Neural cell (in vitro differentiated cells): ENCODE measurements at regions not wholly inside any gene's neighbourhood (a gene's known extent, or its start where the extent isn't known, plus 50 kb on each side); places are given as distances from the start of the nearest gene placed in this dataset.

Experiments
- H2AFZ ChIP-seq: fragments of 200-600, 300-800 bp; sonication (generic), shearing (Covaris generic); 2 replicates; pipeline ENCODE4 v1.6.0; 2014; ENCODE audit warnings: low read depth, mild to moderate bottlenecking, antibody characterized with exemption, low read length, moderate library complexity
- H3F3A ChIP-seq: fragments of 200-600 bp; shearing (Covaris generic); 2 replicates; pipeline ENCODE4 v1.6.1; 2016; ENCODE audit warnings: mild to moderate bottlenecking, moderate library complexity, mixed read lengths, antibody characterized with exemption, low read length; ENCODE audit not compliant: insufficient read depth, poor library complexity, severe bottlenecking
- H3K27ac ChIP-seq: fragments of 200-600, 300-800 bp; sonication (generic), shearing (Covaris generic); 2 replicates; pipeline ENCODE4 v1.5.1; 2014; ENCODE audit warnings: mild to moderate bottlenecking, low read length, moderate library complexity
- H3K27me3 ChIP-seq: fragments of 300-800, 200-600 bp; sonication (generic), shearing (Covaris generic); 2 replicates; pipeline ENCODE4 v1.6.0; 2014; ENCODE audit warnings: mild to moderate bottlenecking, low read depth, low read length, moderate library complexity; ENCODE audit not compliant: insufficient read depth
- H3K36me3 ChIP-seq: fragments of 300-800, 200-600 bp; sonication (generic), shearing (Covaris generic); 2 replicates; pipeline ENCODE4 v1.5.1; 2014; ENCODE audit warnings: mild to moderate bottlenecking, antibody characterized with exemption, low read length, moderate library complexity; ENCODE audit not compliant: insufficient read depth
- H3K4me2 ChIP-seq: fragments of 300-800, 200-600 bp; sonication (generic), shearing (Covaris generic); 2 replicates; pipeline ENCODE4 v1.6.0; 2014; ENCODE audit warnings: mild to moderate bottlenecking, low read length
- H3K4me3 ChIP-seq: fragments of 300-800, 200-600 bp; sonication (generic), shearing (Covaris generic); 2 replicates; pipeline ENCODE4 v1.5.1; 2014; ENCODE audit warnings: mild to moderate bottlenecking, low read length, moderate library complexity
- H3K79me2 ChIP-seq: fragments of 200-600 bp; shearing (Covaris generic); replicated peaks from 2 replicates; pipeline ENCODE4 v1.6.0; 2014; ENCODE audit warnings: mild to moderate bottlenecking, low read length, moderate library complexity; ENCODE audit not compliant: insufficient read depth
- H3K9ac ChIP-seq: fragments of 300-800, 200-600 bp; sonication (generic), shearing (Covaris generic); 2 replicates; pipeline ENCODE4 v1.6.1; 2016; ENCODE audit warnings: mild to moderate bottlenecking, low read length, mixed read lengths
- H3K9me2 ChIP-seq: fragments of 200-600 bp; shearing (Covaris generic); 2 replicates; pipeline ENCODE4 v1.6.1; 2016; ENCODE audit warnings: mild to moderate bottlenecking, low read length, mixed read lengths; ENCODE audit not compliant: insufficient read depth
- H3K9me3 ChIP-seq: fragments of 200-600, 300-800 bp; sonication (generic), shearing (Covaris generic); 2 replicates; pipeline ENCODE4 v1.6.1; 2016; ENCODE audit warnings: mild to moderate bottlenecking, mixed run types, low read length, moderate library complexity, mixed read lengths
- H4K20me1 ChIP-seq: fragments of 200-600 bp; shearing (Covaris generic); 2 replicates; pipeline ENCODE4 v1.6.1; 2016; ENCODE audit warnings: mild to moderate bottlenecking, mixed run types; ENCODE audit not compliant: insufficient read depth
- EP300 ChIP-seq: fragments of 450-650 bp; conservative IDR thresholded peaks from 2 replicates; pipeline ENCODE4 v1.6.1; 2014; ENCODE audit warnings: antibody characterized with exemption, mild to moderate bottlenecking, moderate library complexity; ENCODE audit not compliant: poor library complexity, severe bottlenecking
- EZH2 ChIP-seq: fragments of 200-600, 300-800 bp; shearing (Covaris generic), sonication (generic); IDR thresholded peaks from 2 replicates; pipeline ENCODE4 v1.6.1; 2014; ENCODE audit warnings: antibody characterized with exemption, low read length, borderline replicate concordance, mild to moderate bottlenecking; ENCODE audit not compliant: insufficient read depth, poor library complexity, severe bottlenecking
- MXI1 ChIP-seq: fragments of 450-650 bp; conservative IDR thresholded peaks from 2 replicates; pipeline ENCODE4 v1.6.1; 2014; ENCODE audit warnings: antibody characterized with exemption, mild to moderate bottlenecking; ENCODE audit not compliant: poor library complexity, severe bottlenecking
- POLR2AphosphoS5 ChIP-seq: IDR thresholded peaks from 2 replicates; pipeline ENCODE4 v1.6.1; 2012
- RAD21 ChIP-seq: fragments of 450-650 bp; conservative IDR thresholded peaks from 2 replicates; pipeline ENCODE4 v1.6.1; 2014; ENCODE audit warnings: antibody characterized with exemption, mild to moderate bottlenecking, moderate library complexity
- REST ChIP-seq: IDR thresholded peaks from 2 replicates; pipeline ENCODE4 v1.6.1; 2012; ENCODE audit warnings: borderline replicate concordance
- SMC3 ChIP-seq: fragments of 450-650 bp; conservative IDR thresholded peaks from 2 replicates; pipeline ENCODE4 v1.6.1; 2014; ENCODE audit warnings: antibody characterized with exemption, mild to moderate bottlenecking, moderate library complexity; ENCODE audit not compliant: poor library complexity
- TAF1 ChIP-seq: IDR thresholded peaks from 2 replicates; pipeline ENCODE4 v1.6.1; 2012; ENCODE audit warnings: low read depth
- TF ChIP-seq, protein P1 (sequence below): fragments of 450-650 bp; IDR thresholded peaks from 2 replicates; pipeline ENCODE4 v1.5.1; 2014; ENCODE audit warnings: antibody characterized with exemption, mild to moderate bottlenecking, moderate library complexity; ENCODE audit not compliant: poor library complexity, severe bottlenecking

GRCh38 chr2:103276869-103277268, 515.0 kb downstream of the TMEM182 start:
- Histone ChIP-seq H3K9me3 (no peaks in the 10 kb centered on the region), H3K27me3 (no peaks in the 10 kb centered on the region), H2AFZ (no peak overlapping the region), H4K20me1 (no peaks in the 10 kb centered on the region), H3K4me2 (no peak overlapping the region), H3F3A (no peaks in the 10 kb centered on the region), H3K9me2 (no peaks in the 10 kb centered on the region), H3K9ac (no peak overlapping the region), H3K36me3 (peaks cover 3% of the 10 kb centered on the region), H3K27ac (no peak overlapping the region), H3K79me2 (no peaks in the 10 kb centered on the region), H3K4me3 (no peak overlapping the region)
- no peak for TF ChIP-seq EP300
- no peak for TF ChIP-seq REST
- no peak for TF ChIP-seq MXI1
- no peak for TF ChIP-seq POLR2AphosphoS5
- TF ChIP-seq, protein P1, sequence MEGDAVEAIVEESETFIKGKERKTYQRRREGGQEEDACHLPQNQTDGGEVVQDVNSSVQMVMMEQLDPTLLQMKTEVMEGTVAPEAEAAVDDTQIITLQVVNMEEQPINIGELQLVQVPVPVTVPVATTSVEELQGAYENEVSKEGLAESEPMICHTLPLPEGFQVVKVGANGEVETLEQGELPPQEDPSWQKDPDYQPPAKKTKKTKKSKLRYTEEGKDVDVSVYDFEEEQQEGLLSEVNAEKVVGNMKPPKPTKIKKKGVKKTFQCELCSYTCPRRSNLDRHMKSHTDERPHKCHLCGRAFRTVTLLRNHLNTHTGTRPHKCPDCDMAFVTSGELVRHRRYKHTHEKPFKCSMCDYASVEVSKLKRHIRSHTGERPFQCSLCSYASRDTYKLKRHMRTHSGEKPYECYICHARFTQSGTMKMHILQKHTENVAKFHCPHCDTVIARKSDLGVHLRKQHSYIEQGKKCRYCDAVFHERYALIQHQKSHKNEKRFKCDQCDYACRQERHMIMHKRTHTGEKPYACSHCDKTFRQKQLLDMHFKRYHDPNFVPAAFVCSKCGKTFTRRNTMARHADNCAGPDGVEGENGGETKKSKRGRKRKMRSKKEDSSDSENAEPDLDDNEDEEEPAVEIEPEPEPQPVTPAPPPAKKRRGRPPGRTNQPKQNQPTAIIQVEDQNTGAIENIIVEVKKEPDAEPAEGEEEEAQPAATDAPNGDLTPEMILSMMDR, result no peak
- no peak for TF ChIP-seq SMC3
- no peak for TF ChIP-seq TAF1
- TF ChIP-seq RAD21, result no peak
- no peak for TF ChIP-seq EZH2

DNA sequence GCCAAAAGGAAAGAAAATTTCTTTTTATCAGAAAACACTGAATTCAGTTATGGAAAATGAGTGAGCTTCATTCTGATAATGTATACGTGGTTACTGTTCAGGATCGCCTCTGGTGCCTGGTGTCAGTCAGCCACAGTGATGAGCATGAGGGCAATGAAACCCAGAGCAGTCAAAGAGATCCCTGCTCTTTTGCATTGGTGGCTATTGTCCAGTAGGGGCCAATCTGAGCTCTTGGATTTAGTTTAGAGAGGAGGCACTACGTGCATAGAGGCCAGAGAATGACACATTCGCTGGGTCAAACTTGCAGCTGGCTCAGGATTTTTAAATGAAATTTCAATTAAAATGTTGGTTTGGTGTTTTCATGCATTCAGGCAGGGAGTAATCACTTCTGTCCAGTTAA, 522.9 kb downstream of the TMEM182 start:
- Histone ChIP-seq H3K27me3 (no peaks in the 10 kb centered on the region), H3K9me2 (no peaks in the 10 kb centered on the region), H3F3A (no peaks in the 10 kb centered on the region), H3K9me3 (no peaks in the 10 kb centered on the region), H3K27ac (no peak overlapping the region), H4K20me1 (no peaks in the 10 kb centered on the region), H3K79me2 (no peaks in the 10 kb centered on the region), H3K4me3 (no peak overlapping the region), H3K36me3 (no peaks in the 10 kb centered on the region), H3K4me2 (no peak overlapping the region), H2AFZ (no peak overlapping the region), H3K9ac (no peak overlapping the region)
- TF ChIP-seq MXI1, result no peak
- no peak for TF ChIP-seq RAD21
- TF ChIP-seq REST, result no peak
- TF ChIP-seq SMC3, result no peak
- no peak for TF ChIP-seq EP300
- TF ChIP-seq POLR2AphosphoS5, result no peak
- TF ChIP-seq EZH2, result no peak
- no peak for TF ChIP-seq TAF1
- TF ChIP-seq, protein P1, result no peak
